ENCODE measurements at regions not wholly inside any gene's neighbourhood (a gene's known extent, or its start where the extent isn't known, plus 50 kb on each side); places are given as distances from the start of the nearest gene placed in this dataset.
A peak's percentile ranks its signal among the peaks of the same experiment; 100 is the strongest.

DNA sequence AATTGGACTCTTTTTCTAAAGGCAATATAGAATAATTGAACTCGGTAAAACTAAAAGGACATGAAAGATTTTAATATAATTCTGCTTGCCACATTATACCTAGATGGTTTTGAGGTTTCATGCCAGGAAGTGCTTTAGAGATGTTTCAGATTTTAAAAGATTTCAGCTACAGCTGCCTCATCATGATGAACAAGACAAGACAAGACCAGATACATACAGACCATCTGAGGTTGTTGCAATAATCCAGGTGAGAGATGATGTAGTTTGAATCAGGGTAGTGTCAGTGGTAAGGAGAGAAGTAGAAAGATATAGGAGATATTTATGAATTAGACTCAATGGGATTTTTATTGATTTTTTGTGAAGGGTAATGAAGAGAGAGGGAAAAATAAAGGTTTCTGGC, 374.3 kb upstream of the HSF2 start:
- TF ChIP-seq CTCF (IDR thresholded peaks at IDR 0.05; ENCODE audit: low read depth, low read length): no peak
- no peak overlapping the region for H3K4me3 ChIP-seq (ENCODE audit: low read depth, low read length)

DNA sequence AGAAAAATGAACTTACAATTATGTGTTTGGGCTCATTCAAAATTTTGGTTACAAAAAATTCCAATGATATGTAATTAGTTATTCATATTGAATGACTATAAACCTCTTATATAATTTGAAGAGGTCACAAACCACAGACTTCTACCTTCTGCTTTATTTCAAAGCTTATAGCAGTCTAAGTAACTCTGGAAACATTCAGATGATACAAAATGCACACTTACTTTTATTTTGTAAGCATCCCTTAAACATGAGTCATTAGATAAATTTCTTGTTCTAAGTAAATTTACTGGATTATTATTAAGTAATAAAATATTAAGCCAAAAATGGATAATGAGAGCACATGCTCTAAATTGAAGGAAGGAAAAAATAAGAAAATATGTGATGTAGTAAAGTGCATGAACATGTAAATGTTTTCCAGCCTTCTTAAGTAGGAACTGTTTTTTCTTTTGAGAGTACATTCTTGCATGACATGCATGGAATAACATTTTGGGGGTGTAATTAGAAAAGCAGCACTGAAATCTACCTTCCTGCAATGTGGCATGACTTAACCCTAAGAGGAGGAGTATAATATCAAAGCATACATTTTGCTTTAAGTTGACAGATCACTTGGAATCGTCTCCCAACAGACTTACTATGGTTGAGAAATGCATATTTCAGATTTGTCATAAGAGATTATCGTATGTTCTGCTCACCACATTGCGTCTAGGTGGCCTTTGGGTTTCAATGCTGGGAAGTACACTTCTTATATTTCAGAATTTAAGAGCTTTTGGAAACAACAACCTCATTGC, 372.7 kb upstream of the HSF2 start:
- H3K4me3 ChIP-seq (ENCODE audit: low read depth, low read length): no peak overlapping the region
- no peak for TF ChIP-seq CTCF (IDR thresholded peaks at IDR 0.05; ENCODE audit: low read depth, low read length)

DNA sequence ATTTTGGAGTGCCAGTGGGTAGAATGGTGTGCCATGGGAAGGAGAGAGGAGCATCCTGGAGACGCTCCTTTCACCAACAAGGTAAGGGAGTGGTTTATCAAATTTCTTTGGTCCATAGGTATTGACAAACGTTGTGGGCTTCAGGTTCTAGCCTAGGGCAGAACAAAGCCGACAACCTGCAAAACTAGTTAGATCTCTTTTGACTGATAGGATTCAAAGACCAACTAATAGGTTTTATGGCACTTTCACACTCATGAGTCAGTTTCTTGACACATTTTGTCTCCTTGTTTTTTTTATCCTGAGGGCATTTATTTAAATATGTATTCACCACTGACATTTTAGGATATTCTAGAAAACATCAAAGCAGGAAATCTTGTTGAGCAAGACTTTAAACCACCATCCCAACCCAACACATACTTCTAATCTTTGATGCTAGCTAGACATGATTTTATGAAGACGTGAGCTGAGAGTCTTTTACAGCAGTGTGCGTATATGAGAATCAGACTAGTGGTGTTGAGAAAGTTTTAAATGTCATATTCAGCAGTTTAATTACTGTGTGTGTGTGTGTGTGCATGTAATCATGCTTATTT, 370.4 kb upstream of the HSF2 start:
- no peak overlapping the region for H3K4me3 ChIP-seq (ENCODE audit: low read depth, low read length)
- TF ChIP-seq CTCF (IDR thresholded peaks at IDR 0.05; ENCODE audit: low read depth, low read length): no peak

- TF ChIP-seq CTCF (IDR thresholded peaks at IDR 0.05; ENCODE audit: low read depth, low read length): peak; percentile 28; the same call in 1 of the 2 replicates
- H3K4me3 ChIP-seq (ENCODE audit: low read depth, low read length): no peak overlapping the region
These were observed 365.8 kb upstream of the HSF2 start for GRCh38 chr6:122033564-122034181.

- no peak overlapping the region for H3K4me3 ChIP-seq (ENCODE audit: low read depth, low read length)
- no peak for TF ChIP-seq CTCF (IDR thresholded peaks at IDR 0.05; ENCODE audit: low read depth, low read length)
These were observed 364.3 kb upstream of the HSF2 start for GRCh38 chr6:122035173-122035572.

DNA sequence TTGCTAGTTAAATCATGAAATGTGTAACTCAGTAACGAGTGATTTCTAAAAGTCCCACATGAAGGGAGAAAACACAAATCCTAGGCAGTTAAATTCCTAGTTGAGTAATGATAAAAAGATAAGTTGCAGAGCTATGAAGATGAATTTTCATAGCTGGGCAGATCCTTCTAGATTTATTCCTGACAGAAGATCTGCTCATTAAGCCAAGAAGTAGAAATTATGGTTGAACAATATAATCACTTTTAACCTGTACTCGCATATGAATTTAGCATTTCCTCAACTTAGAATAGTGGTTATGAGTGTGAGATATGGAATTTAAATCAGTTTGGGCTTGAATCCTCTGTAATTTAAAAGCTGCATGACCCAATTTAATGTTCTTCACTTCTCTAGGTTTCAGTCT, 359.2 kb upstream of the HSF2 start:
- TF ChIP-seq CTCF (IDR thresholded peaks at IDR 0.05; ENCODE audit: low read depth, low read length): no peak
- no peak overlapping the region for H3K4me3 ChIP-seq (ENCODE audit: low read depth, low read length)

GRCh38 chr6:122042380-122042779, 357.1 kb upstream of the HSF2 start:
- no peak overlapping the region for H3K4me3 ChIP-seq (ENCODE audit: low read depth, low read length)
- no peak for TF ChIP-seq CTCF (IDR thresholded peaks at IDR 0.05; ENCODE audit: low read depth, low read length)

All from WI38 (cell line).